B cell (primary cell): ENCODE measurements at regions not wholly inside any gene's neighbourhood (a gene's known extent, or its start where the extent isn't known, plus 50 kb on each side); places are given as distances from the start of the nearest gene placed in this dataset.

Source experiments
- EZH2 ChIP-seq: IDR thresholded peaks from 2 replicates; pipeline ENCODE4 v1.6.1; 2012; ENCODE audit warnings: borderline replicate concordance, low read depth, mild to moderate bottlenecking, moderate library complexity, low read length; ENCODE audit not compliant: insufficient read depth, poor library complexity, severe bottlenecking
- TF ChIP-seq, protein P1 (sequence below): fragments of 200-600 bp; IDR thresholded peaks from one replicate; pipeline ENCODE4 v1.8.0; 2022; ENCODE audit warnings: antibody characterized with exemption, mild to moderate bottlenecking

- TF ChIP-seq, protein P1, sequence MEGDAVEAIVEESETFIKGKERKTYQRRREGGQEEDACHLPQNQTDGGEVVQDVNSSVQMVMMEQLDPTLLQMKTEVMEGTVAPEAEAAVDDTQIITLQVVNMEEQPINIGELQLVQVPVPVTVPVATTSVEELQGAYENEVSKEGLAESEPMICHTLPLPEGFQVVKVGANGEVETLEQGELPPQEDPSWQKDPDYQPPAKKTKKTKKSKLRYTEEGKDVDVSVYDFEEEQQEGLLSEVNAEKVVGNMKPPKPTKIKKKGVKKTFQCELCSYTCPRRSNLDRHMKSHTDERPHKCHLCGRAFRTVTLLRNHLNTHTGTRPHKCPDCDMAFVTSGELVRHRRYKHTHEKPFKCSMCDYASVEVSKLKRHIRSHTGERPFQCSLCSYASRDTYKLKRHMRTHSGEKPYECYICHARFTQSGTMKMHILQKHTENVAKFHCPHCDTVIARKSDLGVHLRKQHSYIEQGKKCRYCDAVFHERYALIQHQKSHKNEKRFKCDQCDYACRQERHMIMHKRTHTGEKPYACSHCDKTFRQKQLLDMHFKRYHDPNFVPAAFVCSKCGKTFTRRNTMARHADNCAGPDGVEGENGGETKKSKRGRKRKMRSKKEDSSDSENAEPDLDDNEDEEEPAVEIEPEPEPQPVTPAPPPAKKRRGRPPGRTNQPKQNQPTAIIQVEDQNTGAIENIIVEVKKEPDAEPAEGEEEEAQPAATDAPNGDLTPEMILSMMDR, result no peak
- no peak for TF ChIP-seq EZH2
Measured at GRCh38 chr17:6941989-6942388, 53.9 kb upstream of the ALOX12 start.
